ENCODE measurements at regions not wholly inside any gene's neighbourhood (a gene's known extent, or its start where the extent isn't known, plus 50 kb on each side); places are given as distances from the start of the nearest gene placed in this dataset.

GRCh38 chr2:7121851-7122250, 204.6 kb downstream of the RNF144A start:
- Histone ChIP-seq H3K4me2 (ENCODE audit: insufficient read depth, low read length) (no peak overlapping the region), H2AFZ (ENCODE audit: low read depth, low read length) (no peak overlapping the region), H3K9me3 (replicated peaks; ENCODE audit: control insufficient read depth, insufficient read depth, low read depth, low read length) (no peaks in the 10 kb centered on the region), H3K4me1 (replicated peaks in 1 of 2; ENCODE audit: control insufficient read depth in 2 of 2, insufficient read depth in 2 of 2, low read length in 2 of 2) (no peaks in the 10 kb centered on the region), H3K27ac (ENCODE audit: extremely low read depth, low read depth, low read length) (no peak overlapping the region), H3K36me3 (ENCODE audit: control insufficient read depth, insufficient read depth, low read length) (no peaks in the 10 kb centered on the region), H3K9me1 (ENCODE audit: control insufficient read depth, insufficient read depth, low read length) (no peaks in the 10 kb centered on the region), H3K9ac (ENCODE audit: insufficient read depth in 1 of 2, low read depth in 2 of 2, low read length in 2 of 2) (no peak overlapping the region), H3K27me3 (ENCODE audit: control insufficient read depth in 2 of 2, insufficient read depth in 2 of 2, low read length in 2 of 2) (peaks cover 3 to 8% of the 10 kb centered on the region in 2 experiments; a peak in 2 of 5 replicates), H4K20me1 (replicated peaks; ENCODE audit: control insufficient read depth, insufficient read depth, low read length) (no peaks in the 10 kb centered on the region), H3K79me2 (ENCODE audit: control insufficient read depth, insufficient read depth, low read length) (no peaks in the 10 kb centered on the region), H3K4me3 (no peak overlapping the region)
- FAIRE-seq (no peak), DNase-seq (ENCODE audit: extremely low read depth in 1 of 4, low spot score in 3 of 4) (no peak), ATAC-seq (no peak)
- POLR2A ChIA-PET, result interaction anchor here (0.8 to 1.0 kb wide), 2 partner anchors 9 to 111 kb away, joined by 3 read pairs; no protein-coding TSS in a partner anchor
- intact Hi-C loops (cut with micrococcal nuclease), result no loop called here
- WGBS (ENCODE audit: insufficient coverage, low coverage, missing lambda C conversion rate), result 2% methylated on average over 5 of the region's 5 CpGs
- BruUV-seq (replicated peaks), result no TSS peak
- in situ Hi-C loops (cut with MboI), result no loop called here
- CTCF ChIA-PET (ENCODE audit: low intra/inter-chr PET ratio), result no interaction called here
- TF ChIP-seq KAT7 (CRISPR knock-in tag; IDR thresholded peaks at IDR 0.05; ENCODE audit: borderline replicate concordance), result no peak
- TF ChIP-seq TFAM (CRISPR knock-in tag; conservative IDR thresholded peaks at IDR 0.05), result no peak
- TF ChIP-seq RREB1 (CRISPR knock-in tag; IDR thresholded peaks at IDR 0.05), result no peak
- TF ChIP-seq SMARCA4 (IDR thresholded peaks at IDR 0.05), result no peak
- TF ChIP-seq, protein P1, sequence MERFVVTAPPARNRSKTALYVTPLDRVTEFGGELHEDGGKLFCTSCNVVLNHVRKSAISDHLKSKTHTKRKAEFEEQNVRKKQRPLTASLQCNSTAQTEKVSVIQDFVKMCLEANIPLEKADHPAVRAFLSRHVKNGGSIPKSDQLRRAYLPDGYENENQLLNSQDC (CRISPR knock-in tag; IDR thresholded peaks at IDR 0.05), result no peak
- TF ChIP-seq COPS2 (conservative IDR thresholded peaks at IDR 0.05), result no peak
- TF ChIP-seq TRIM24 (IDR thresholded peaks at IDR 0.05), result no peak
- TF ChIP-seq, protein P2, sequence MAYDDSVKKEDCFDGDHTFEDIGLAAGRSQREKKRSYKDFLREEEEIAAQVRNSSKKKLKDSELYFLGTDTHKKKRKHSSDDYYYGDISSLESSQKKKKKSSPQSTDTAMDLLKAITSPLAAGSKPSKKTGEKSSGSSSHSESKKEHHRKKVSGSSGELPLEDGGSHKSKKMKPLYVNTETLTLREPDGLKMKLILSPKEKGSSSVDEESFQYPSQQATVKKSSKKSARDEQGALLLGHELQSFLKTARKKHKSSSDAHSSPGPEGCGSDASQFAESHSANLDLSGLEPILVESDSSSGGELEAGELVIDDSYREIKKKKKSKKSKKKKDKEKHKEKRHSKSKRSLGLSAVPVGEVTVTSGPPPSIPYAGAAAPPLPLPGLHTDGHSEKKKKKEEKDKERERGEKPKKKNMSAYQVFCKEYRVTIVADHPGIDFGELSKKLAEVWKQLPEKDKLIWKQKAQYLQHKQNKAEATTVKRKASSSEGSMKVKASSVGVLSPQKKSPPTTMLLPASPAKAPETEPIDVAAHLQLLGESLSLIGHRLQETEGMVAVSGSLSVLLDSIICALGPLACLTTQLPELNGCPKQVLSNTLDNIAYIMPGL (CRISPR knock-in tag; IDR thresholded peaks at IDR 0.05), result no peak
- TF ChIP-seq, protein P3, sequence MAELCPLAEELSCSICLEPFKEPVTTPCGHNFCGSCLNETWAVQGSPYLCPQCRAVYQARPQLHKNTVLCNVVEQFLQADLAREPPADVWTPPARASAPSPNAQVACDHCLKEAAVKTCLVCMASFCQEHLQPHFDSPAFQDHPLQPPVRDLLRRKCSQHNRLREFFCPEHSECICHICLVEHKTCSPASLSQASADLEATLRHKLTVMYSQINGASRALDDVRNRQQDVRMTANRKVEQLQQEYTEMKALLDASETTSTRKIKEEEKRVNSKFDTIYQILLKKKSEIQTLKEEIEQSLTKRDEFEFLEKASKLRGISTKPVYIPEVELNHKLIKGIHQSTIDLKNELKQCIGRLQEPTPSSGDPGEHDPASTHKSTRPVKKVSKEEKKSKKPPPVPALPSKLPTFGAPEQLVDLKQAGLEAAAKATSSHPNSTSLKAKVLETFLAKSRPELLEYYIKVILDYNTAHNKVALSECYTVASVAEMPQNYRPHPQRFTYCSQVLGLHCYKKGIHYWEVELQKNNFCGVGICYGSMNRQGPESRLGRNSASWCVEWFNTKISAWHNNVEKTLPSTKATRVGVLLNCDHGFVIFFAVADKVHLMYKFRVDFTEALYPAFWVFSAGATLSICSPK (IDR thresholded peaks at IDR 0.05; ENCODE audit: borderline replicate concordance), result no peak
- no peak for TF ChIP-seq ZNF133 (CRISPR knock-in tag; IDR thresholded peaks at IDR 0.05)

Data from K562 (cell line).